Fibroblast of the aortic adventitia (primary cell): ENCODE measurements at regions not wholly inside any gene's neighbourhood (a gene's known extent, or its start where the extent isn't known, plus 50 kb on each side); places are given as distances from the start of the nearest gene placed in this dataset.

Experiments used
- DNase-seq: peaks from one replicate; pipeline ENCODE4 v3.0.0-alpha.2; 2010; ENCODE audit warnings: low read depth
- H3K4me3 ChIP-seq: 2 replicates; pipeline ENCODE4 v1.5.1; 2011; ENCODE audit warnings: low read depth, mild to moderate bottlenecking, control low read depth, low read length, moderate library complexity
- TF ChIP-seq, protein P1 (sequence below): IDR thresholded peaks from 2 replicates; pipeline ENCODE4 v1.5.1; 2011; ENCODE audit warnings: mild to moderate bottlenecking, low read length, control low read depth, inconsistent platforms; ENCODE audit not compliant: insufficient read depth

DNA sequence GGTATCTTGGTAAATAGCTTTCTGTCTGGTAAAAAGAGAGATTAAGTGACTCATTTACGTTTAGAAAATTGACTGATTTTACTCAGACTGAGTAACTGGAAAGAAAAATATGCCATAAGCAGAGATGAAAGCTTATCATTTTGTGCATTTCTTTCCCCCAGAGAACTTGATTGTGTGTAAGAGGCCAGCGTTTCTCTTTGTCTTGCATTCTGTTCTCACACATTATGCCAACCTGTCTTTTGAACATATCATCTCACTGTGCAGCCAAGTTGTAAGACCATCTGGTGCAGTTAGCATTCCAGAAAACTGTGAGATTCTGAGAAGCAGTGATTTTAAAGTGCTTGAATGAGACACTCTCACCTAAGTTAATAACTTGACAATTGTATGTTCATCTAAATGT, 651.3 kb downstream of the TECRL start:
- no peak for DNase-seq
- TF ChIP-seq, protein P1, sequence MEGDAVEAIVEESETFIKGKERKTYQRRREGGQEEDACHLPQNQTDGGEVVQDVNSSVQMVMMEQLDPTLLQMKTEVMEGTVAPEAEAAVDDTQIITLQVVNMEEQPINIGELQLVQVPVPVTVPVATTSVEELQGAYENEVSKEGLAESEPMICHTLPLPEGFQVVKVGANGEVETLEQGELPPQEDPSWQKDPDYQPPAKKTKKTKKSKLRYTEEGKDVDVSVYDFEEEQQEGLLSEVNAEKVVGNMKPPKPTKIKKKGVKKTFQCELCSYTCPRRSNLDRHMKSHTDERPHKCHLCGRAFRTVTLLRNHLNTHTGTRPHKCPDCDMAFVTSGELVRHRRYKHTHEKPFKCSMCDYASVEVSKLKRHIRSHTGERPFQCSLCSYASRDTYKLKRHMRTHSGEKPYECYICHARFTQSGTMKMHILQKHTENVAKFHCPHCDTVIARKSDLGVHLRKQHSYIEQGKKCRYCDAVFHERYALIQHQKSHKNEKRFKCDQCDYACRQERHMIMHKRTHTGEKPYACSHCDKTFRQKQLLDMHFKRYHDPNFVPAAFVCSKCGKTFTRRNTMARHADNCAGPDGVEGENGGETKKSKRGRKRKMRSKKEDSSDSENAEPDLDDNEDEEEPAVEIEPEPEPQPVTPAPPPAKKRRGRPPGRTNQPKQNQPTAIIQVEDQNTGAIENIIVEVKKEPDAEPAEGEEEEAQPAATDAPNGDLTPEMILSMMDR = no peak
- no peak overlapping the region for H3K4me3 ChIP-seq

DNA sequence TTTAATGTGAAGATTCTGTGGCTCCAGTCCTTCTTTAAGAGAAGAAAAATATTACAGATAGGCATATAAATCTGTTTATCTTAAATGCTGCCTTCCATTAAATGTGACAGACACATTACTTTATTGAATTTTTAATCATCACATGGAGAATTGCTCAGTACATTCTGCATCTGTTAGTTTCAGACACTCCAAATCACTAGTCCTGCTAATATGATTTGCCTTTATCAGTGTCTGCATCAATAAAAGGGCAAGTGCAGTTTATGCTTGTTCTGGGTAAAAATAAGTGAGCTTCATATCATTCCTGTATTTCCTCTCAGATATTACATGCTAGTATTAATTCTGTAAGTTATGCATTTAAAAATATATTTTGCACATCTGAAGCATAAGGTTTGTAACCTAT, 666.4 kb downstream of the TECRL start:
- DNase-seq = no peak
- no peak overlapping the region for H3K4me3 ChIP-seq

DNA sequence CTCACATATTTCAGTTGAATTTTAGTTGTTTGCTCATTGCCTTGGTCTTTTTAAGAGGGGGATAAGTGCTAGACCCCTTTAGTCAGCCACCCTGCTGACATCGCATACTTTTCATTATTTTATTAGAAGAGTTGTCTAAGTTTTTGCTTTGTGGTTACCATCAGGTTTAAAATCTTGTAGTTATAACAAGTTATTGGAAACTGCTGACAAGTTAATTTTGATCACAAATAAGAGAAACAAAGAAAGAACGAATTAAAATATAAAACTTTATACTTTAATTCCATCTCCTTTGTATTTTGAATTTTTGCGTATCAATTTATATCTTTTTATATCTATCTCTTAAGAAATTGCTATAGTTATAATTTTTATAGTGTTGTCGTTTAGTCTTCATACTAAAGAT, 679.7 kb downstream of the TECRL start:
- TF ChIP-seq, protein P1 = no peak
- no peak for DNase-seq
- H3K4me3 ChIP-seq = no peak overlapping the region

More for the DNA sequence above, 666.4 kb downstream of the TECRL start:
- TF ChIP-seq, protein P1 = no peak

DNA sequence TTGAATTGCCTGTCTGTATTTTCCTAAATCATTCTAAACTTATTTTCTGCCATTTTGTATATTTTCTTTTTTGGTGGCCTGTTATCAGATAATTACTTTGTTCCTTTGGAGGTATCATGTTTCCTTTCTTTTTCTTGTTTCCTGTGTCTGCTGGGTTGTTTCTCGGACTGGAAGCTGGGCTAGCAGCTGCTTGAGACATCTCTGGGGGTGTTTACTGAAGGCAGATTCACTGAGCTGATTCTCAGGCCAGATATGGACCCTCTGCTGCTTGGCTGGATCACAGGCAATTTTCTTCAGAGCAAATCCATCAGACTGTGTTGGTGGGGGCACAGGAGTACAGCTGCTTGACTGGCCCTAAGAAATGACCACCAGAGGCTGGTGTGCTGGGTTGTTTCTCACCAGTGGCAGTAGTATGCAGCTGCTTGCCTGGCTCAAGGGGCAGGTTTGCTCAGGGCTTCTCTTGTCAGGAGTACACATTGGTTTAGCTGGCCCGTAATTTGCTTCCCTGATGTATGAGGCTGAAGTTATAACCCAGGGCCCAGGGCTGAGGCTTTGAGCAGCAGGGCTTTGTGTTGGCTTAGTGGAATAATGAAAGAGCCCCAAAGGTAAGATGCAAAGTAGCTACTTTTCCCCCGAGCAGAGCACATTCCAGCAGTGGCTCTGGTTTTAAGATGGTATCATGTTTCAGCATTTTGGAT, 680.6 kb downstream of the TECRL start:
- no peak overlapping the region for H3K4me3 ChIP-seq
- DNase-seq = no peak
- TF ChIP-seq, protein P1 = no peak

DNA sequence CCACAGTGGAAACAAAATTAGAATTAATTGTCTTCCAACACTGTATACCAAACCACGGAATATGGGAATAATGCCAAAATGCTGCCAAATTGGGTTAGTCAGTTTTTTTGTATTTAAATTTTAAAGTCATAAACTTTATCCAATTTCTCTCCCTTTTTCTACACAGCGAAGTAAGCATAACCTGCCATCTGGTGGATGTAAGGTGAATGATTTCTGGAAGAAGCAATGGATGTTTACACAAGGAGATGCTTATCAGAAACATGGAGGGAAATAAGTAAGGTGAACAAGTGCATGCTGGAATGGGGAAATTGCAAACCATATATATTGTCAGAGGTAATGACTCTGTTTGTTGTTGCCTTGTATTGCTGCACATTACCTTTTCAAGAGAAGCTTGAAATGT, 691.9 kb downstream of the TECRL start:
- TF ChIP-seq, protein P1 = no peak
- DNase-seq = no peak
- no peak overlapping the region for H3K4me3 ChIP-seq

DNA sequence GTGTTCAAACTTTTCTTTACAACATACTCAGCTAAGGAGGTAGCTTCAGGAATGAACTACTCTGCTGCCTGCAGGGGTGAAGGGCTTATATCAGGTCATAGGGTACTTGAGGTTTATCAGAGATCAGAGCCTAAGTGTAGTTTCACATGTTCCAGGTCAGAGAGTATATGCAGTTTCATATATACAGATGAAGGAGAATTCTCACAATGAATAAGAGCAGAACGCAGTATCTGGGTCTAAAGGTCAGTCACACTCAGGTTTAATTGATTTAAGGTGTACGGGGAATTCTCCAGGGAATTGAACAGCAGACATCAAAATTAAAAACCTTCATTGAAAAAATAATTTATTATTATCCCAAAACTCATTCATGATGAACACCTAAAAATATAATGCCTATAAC, 700.6 kb downstream of the TECRL start:
- no peak for DNase-seq
- TF ChIP-seq, protein P1 = no peak
- no peak overlapping the region for H3K4me3 ChIP-seq

DNA sequence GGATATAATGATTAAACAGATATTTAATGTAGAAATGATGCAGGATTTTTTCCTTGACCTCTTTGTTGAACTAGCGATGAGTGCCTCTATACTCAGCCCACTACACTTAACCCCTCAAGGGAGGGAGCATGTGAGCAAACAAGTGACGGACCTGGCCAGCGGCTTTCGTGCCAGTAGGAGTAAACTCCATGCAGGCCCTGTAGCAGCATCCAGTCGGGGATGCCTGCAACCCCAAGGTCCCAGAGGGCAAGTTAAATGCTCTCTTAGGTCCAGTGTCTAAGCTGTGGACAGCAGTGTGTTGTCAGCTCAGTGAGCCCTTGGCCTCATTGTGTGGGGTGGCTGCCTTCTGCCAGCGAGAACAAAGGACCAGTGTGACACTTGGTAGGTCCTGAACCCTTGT, 708.7 kb downstream of the TECRL start:
- TF ChIP-seq, protein P1 = no peak

More for the DNA sequence above, 708.7 kb downstream of the TECRL start:
- no peak overlapping the region for H3K4me3 ChIP-seq
- DNase-seq = no peak
